ACHN (cell line): ENCODE measurements at regions not wholly inside any gene's neighbourhood (a gene's known extent, or its start where the extent isn't known, plus 50 kb on each side); places are given as distances from the start of the nearest gene placed in this dataset.
"Not testable (repeated sequence)": the region's sequence is repeated elsewhere in the genome, so short reads cannot be mapped to it uniquely, and the experiment has no call there.

Experiments used
- DNase-seq: peaks from one replicate; pipeline ENCODE4 v3.0.0-alpha.2; 2015
- in situ Hi-C: cut with HindIII; loops from 2 replicates; pipeline ENCODE4 v1.10.0; 2017; ENCODE audit warnings: low sequenced_read_pairs, low pct_ligation_motif_present, low pct_unique_long_range_greater_than_20kb

DNA sequence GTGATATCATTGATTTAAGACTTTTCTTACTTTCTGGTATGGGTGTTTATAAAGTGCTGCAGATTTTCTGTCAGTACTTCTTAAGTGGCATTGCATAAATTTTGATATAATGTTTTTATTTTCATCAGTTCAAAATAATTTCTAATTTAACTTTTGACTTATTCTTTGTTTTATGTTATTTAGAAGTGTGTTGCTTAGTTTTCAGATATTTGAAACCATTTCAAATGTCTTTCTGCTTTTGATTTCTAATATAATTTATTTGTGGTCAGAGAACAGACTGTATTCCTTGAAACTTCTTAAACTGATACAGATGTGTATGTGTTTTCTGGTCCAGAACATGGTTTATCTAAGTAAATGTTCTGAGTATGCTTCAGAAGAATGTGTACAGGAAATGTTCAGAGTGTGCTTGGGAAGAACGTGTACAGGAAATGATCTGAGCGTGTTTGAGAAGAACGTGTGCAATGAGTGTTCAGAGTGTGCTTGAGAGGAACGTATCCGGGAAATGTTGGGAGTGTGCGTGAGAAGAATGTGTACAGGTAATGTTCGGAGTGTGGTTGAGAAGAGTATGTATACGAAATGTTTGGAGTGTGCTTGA is 265.7 kb upstream of the HS6ST1 start:
- no peak for DNase-seq

DNA sequence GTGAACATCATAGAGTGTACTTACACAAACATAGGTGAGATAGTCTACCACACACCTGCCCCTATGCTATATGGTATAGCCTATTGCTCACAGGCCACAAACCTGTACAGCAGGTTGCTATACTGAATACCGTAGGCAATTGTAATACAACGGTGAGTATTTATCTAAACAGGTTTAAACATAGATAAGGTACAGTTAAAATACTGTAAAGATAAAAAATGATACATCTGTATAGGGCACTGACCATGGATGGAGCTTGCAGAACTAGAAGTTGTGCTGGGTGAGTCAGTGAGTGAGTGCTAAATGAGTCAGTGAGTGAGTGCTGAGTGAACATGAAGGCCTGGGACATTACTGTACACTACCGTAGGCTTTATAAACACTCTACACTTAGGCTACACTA is 267.0 kb upstream of the HS6ST1 start:
- DNase-seq = no peak
- in situ Hi-C loops = no loop called here

More for the DNA sequence above, 265.7 kb upstream of the HS6ST1 start:
- in situ Hi-C loops = no loop called here

DNA sequence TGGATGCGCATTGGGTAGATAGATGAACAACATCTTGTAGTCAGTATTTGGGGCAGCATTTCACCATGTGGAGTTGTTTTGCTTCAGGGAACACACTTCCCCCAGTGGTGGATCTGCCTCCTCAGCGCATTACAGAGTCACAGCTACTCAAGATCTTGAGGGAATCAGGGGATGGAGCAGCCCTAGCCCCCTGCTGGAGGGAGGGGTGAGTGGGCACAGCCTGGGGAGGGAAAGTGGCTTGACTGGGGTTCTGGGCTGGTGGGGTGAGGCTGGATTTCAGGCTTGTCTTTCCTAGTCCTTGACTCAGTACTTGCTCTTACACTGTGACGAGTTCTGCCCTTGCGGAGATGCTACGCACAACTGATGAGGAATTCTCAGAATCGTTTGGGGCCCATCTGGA is 271.0 kb upstream of the HS6ST1 start:
- in situ Hi-C loops = no loop called here
- DNase-seq = no peak

- in situ Hi-C loops = no loop called here
- no peak for DNase-seq
These were observed 271.8 kb upstream of the HS6ST1 start for GRCh38 chr2:128590309-128591021.

- in situ Hi-C loops = no loop called here
These were observed 272.6 kb upstream of the HS6ST1 start for GRCh38 chr2:128591022-128591860.

GRCh38 chr2:128591861-128592822 is 273.5 kb upstream of the HS6ST1 start:
- DNase-seq = no peak
- in situ Hi-C loops = no loop called here

More at GRCh38 chr2:128591022-128591860, 272.6 kb upstream of the HS6ST1 start:
- no peak for DNase-seq

DNA sequence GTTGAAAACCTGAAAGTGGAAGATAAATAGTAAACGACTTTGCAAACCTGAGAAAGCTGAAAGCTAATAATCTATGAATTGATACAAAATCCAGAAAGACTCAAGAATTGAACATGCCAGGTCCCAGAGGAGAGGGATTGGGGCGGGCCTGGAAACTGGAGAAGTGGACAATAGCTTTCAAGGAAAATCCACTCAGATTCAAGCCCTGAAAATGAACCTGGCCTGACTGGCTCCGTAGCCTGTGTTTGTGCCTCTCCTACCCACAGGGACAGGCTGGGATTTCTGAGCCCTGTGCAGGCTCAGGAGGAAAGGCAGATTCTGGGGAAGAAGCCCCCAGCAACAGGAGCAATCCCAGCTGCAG is 274.8 kb upstream of the HS6ST1 start:
- no peak for DNase-seq
- in situ Hi-C loops = no loop called here

- in situ Hi-C loops = no loop called here
- DNase-seq = peak; percentile 67
These were observed 275.4 kb upstream of the HS6ST1 start for GRCh38 chr2:128593879-128594650.

GRCh38 chr2:128594651-128594910 is 275.9 kb upstream of the HS6ST1 start:
- in situ Hi-C loops = no loop called here
- no peak for DNase-seq

DNA sequence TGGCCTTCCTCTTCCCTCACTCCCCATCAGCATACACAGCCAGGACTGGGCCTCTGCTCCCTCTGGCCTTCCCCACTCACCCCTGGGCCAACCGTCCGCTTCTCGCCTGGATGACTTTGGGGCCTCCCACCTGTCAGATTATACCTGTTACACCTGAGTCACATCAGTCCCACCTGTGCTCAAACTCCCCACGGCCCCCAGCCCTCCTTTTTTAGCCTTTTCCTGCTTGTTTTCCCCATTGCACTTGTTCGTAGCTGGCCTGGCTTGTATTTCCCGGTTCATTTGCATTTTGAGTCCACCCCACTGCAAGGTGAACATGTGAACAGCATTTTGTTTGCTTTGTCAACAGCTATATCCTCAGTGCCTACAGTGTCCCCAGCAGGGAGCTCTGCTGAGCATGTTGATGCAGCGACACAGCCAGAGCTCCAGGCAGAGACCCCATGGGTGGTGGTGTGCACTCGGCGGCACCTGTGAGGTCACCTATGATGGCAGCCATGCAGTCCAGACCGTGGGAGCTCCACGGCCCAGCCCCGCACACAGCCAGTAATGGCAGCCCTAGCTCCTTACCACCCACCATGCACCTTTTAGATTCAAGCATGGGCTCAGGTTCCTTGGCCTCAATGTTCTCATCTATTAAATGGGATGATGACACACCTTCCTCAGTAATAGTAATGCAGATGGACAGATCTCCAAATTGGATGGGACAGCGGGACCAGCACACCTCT is 276.4 kb upstream of the HS6ST1 start:
- in situ Hi-C loops = no loop called here
- DNase-seq = no peak

GRCh38 chr2:128595763-128596395 is 277.2 kb upstream of the HS6ST1 start:
- in situ Hi-C loops = no loop called here
- no peak for DNase-seq

DNA sequence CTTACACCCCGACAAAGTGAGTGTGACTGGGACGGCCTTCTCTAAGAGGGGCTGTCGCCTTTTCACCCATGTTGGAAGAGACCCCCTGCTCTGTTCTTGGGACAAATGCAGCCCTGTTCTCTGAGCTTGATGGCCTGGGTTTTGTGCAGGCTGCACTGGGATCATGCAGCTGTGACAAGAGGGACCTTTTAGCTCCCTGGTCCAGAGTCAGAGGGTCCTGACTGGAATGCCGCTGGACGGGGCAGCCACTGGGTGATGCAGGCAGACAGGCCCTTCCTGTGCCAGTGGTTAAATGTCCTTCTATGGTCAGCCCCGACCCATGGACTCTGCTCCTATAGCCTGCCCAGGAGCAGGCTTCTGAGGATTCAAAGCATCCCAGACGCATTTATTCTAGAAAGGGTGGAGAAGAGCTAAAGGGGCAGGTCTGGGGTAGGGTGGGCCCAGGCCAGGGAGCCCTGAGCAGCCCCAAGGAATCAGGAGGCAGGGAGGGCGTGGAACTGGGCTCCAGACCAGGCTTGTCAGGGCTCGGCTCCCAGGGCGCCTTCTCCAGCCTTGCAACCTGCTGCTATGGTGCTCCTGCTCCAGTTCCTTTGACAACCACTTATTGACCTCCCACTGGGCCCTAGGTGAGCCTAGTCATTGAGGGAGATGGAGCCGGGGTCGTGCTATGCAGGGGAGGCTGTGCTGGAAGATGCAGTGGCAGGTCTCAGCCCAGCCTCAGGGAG is 277.9 kb upstream of the HS6ST1 start:
- in situ Hi-C loops = no loop called here

DNA sequence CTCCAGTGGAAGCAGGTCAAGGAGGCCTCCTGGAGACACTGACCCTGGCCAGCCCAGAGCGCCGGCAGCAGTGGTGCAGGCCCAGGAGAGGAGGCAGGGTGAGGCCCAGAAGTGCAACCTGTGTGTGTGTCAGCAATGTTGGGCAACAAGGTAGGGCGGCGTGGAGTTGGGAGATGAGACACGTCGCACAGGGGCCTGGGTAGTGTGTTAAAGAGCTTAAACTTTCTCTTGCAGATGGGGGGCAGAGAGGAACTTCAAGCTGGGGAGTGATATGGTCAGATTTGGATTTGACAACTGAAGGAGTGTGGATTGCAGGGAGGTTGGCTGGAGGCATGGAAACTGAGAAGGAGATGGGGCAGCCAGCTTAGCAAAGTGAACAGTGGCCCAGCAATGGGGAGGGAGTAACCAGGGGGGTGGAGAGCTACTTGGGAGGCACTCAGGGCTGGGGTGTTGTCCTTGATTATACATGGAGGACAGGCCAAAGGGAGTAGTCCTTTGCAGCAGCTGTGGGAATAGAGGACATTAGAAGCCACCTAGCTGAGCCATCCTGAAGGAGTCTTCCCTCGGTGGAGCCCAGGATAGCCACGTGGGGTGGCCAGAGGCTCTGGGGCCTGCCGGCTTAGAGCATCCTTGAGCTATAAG is 278.6 kb upstream of the HS6ST1 start:
- no peak for DNase-seq
- in situ Hi-C loops = no loop called here

More for the DNA sequence above, 277.9 kb upstream of the HS6ST1 start:
- DNase-seq = no peak

DNA sequence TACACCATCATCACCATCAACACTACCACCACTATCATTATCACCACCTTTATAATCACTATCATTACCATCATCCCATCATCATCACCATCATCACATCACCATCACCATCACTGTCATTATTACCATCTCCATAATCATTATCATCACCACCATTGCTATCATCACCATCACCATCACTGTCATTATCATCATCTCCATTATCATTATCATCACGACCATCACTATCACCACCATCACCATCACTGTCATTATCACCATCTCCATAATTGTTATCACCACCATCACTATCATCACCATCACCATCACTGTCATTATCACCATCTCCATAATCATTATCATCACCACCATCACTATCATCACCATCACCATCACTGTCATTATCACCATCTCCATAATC is 279.6 kb upstream of the HS6ST1 start:
- in situ Hi-C loops, DNase-seq: not testable (repeated sequence)

- DNase-seq = no peak
- in situ Hi-C loops = no loop called here
These were observed 280.3 kb upstream of the HS6ST1 start for GRCh38 chr2:128598862-128599441.

DNA sequence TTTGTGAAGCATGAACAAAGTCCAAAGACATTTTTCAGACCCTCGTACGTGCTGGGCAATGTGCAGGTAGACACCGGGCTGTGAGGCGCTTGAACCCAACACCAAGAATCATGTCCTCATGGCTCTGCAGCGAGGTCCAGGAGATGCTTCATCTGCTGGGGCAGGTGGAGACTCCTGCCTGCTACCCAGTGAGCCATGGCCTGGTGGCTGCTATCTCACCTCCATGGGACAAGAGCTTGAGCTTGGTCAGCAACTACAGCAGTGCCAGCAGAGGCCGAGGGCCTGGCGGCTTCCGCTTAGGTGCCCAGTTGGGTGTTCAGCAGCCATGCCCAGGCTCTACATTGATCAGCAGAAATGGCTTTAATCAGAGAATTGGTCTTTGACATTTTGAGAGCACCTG is 281.0 kb upstream of the HS6ST1 start:
- in situ Hi-C loops = no loop called here
- DNase-seq = no peak
